ENCODE measurements at regions not wholly inside any gene's neighbourhood (a gene's known extent, or its start where the extent isn't known, plus 50 kb on each side); places are given as distances from the start of the nearest gene placed in this dataset.

GRCh38 chr3:150170852-150171520 is 200.3 kb upstream of the PFN2 start:
- TF ChIP-seq REST (IDR thresholded peaks at IDR 0.05; ENCODE audit: insufficient read depth in 1 of 2, low read depth in 2 of 2, low read length in 2 of 2) (no peak), POLR2AphosphoS5 (IDR thresholded peaks at IDR 0.05; ENCODE audit: low read depth, low read length) (no peak), SIN3A (IDR thresholded peaks at IDR 0.05; ENCODE audit: borderline replicate concordance, insufficient read depth, low read length) (no peak), TAF1 (IDR thresholded peaks at IDR 0.05; ENCODE audit: borderline replicate concordance, insufficient read depth, low read length) (no peak)

All from PFSK-1 (cell line).